GM12878 (cell line): ENCODE measurements at regions not wholly inside any gene's neighbourhood (a gene's known extent, or its start where the extent isn't known, plus 50 kb on each side); places are given as distances from the start of the nearest gene placed in this dataset.

ENCODE experiments used
- ATAC-seq: fragments of 200-7000 bp; cut with Tn5 transposase; 3 replicates; pipeline ENCODE4 v1.9.1; 2020; ENCODE audit warnings: mild to moderate bottlenecking, moderate library complexity
- BruUV-seq: library from RNA; stranded (reverse); fragments of 400-500 nt; replicated peaks from 2 replicates; lab custom pipeline; 2021; lab: Mats Ljungman, UMichigan
- CTCF ChIA-PET: fragments of 300-600 bp; sonication (Branson Sonifier 250); formaldehyde crosslinking; extraction: SDS; loops from one replicate; lab custom pipeline; 2021; ENCODE audit warnings: inconsistent platforms; lab: Yijun Ruan, JAX
- POLR2A ChIA-PET: fragments of 350-600 bp; formaldehyde crosslinking; extraction: SDS; loops from one replicate; lab custom pipeline; 2021; ENCODE audit warnings: inconsistent platforms; lab: Charles Lee
- RAD21 ChIA-PET: fragments of 300-600 bp; sonication (Branson Sonifier 250); formaldehyde crosslinking; loops from one replicate; lab custom pipeline; 2023; ENCODE audit warnings: antibody characterized with exemption; ENCODE audit not compliant: unreplicated experiment; lab: Charles Lee
- SMC1A ChIA-PET: fragments of 300-600 bp; sonication (Branson Sonifier 250); formaldehyde crosslinking; loops from one replicate; lab custom pipeline; 2023; ENCODE audit not compliant: unreplicated experiment, uncharacterized antibody; lab: Charles Lee
- DNase-seq: peaks from one replicate; pipeline ENCODE4 v3.0.0-alpha.2; 2011; ENCODE audit warnings: low read depth, low spot score
- FAIRE-seq: peaks from 3 replicates; lab custom pipeline; 2011; peaks lifted over from hg19 to GRCh38; lab: Jason Lieb, UNC
- H2AFZ ChIP-seq: 2 replicates; pipeline ENCODE4 v1.6.0; 2011; ENCODE audit warnings: low read depth, low read length, control low read depth; ENCODE audit not compliant: control insufficient read depth
- H3K27ac ChIP-seq: 2 replicates; pipeline ENCODE4 v1.5.1; 2011; ENCODE audit warnings: control low read depth; ENCODE audit not compliant: control insufficient read depth, insufficient read depth
- H3K27me3 ChIP-seq, 2 experiments: replicated peaks in 1 of 2; 2 replicates each; pipeline versions ENCODE4 v1.6.0 to v1.6.1; 2011; ENCODE audit warnings: low read length in 1 of 2; ENCODE audit not compliant: control insufficient read depth in 2 of 2, insufficient read depth in 2 of 2
- H3K36me3 ChIP-seq, 2 experiments: 2 replicates each; pipeline ENCODE4 v1.5.1; 2011; ENCODE audit warnings: low read length in 1 of 2; ENCODE audit not compliant: control insufficient read depth in 2 of 2, insufficient read depth in 2 of 2
- H3K4me1 ChIP-seq: 2 replicates; pipeline ENCODE4 v1.6.1; 2011; ENCODE audit warnings: mild to moderate bottlenecking, low read length, moderate library complexity, mixed read lengths; ENCODE audit not compliant: control insufficient read depth, insufficient read depth
- H3K4me2 ChIP-seq: 2 replicates; pipeline ENCODE4 v1.6.0; 2011; ENCODE audit warnings: control low read depth; ENCODE audit not compliant: control insufficient read depth, insufficient read depth
- H3K4me3 ChIP-seq: fragments of 200-600 bp; sonication (generic); 2 replicates; pipeline ENCODE4 v1.5.1; 2016
- H3K79me2 ChIP-seq: 2 replicates; pipeline ENCODE4 v1.6.0; 2011; ENCODE audit warnings: low read length; ENCODE audit not compliant: control insufficient read depth, insufficient read depth
- H3K9ac ChIP-seq: 2 replicates; pipeline ENCODE4 v1.8.0; 2011; ENCODE audit warnings: low read length, control low read depth, mixed read lengths; ENCODE audit not compliant: control insufficient read depth, insufficient read depth
- H3K9me3 ChIP-seq: replicated peaks from 3 replicates; pipeline ENCODE4 v1.5.1; 2011; ENCODE audit warnings: mild to moderate bottlenecking, low read length; ENCODE audit not compliant: control insufficient read depth, insufficient read depth
- H4K20me1 ChIP-seq: 2 replicates; pipeline ENCODE4 v1.6.0; 2011; ENCODE audit not compliant: control insufficient read depth, insufficient read depth
- BCL11A ChIP-seq: IDR thresholded peaks from 2 replicates; pipeline ENCODE4 v1.6.1; 2011; ENCODE audit warnings: low read depth, low read length
- CEBPB ChIP-seq, 2 experiments: fragments of 150-350 bp in 1 of 2; IDR thresholded peaks; 2 replicates each; pipeline ENCODE4 v1.6.1; 2012 to 2014; ENCODE audit warnings: low read depth in 2 of 2, low read length in 2 of 2, borderline replicate concordance in 1 of 2, inconsistent platforms in 1 of 2
- CREB1 ChIP-seq: IDR thresholded peaks from 2 replicates; pipeline ENCODE4 v1.6.1; 2012; ENCODE audit warnings: low read depth, mild to moderate bottlenecking, inconsistent platforms
- E2F4 ChIP-seq: IDR thresholded peaks from 2 replicates; pipeline ENCODE4 v1.6.1; 2012; ENCODE audit warnings: low read depth, low read length, improper control_type of control experiment
- IKZF1 ChIP-seq: fragments of 450-650 bp; conservative IDR thresholded peaks from 2 replicates; pipeline ENCODE4 v1.6.1; 2017; ENCODE audit warnings: antibody characterized with exemption, mild to moderate bottlenecking
- IKZF2 ChIP-seq, 2 experiments: fragments of 450-650 bp; IDR thresholded peaks; 2 replicates each; pipeline ENCODE4 v1.6.1; 2017; ENCODE audit warnings: mild to moderate bottlenecking in 2 of 2, moderate library complexity in 2 of 2
- IRF4 ChIP-seq: IDR thresholded peaks from 2 replicates; pipeline ENCODE4 v1.6.1; 2011; ENCODE audit warnings: low read depth, low read length
- KAT2A ChIP-seq: conservative IDR thresholded peaks from 2 replicates; pipeline ENCODE4 v1.6.1; 2011; ENCODE audit warnings: low read depth, low read length; ENCODE audit not compliant: control insufficient read depth
- NFIC ChIP-seq: IDR thresholded peaks from 2 replicates; pipeline ENCODE4 v1.6.1; 2012; ENCODE audit warnings: low read depth, mild to moderate bottlenecking, inconsistent platforms, low read length, moderate library complexity
- NFYA ChIP-seq: IDR thresholded peaks from 2 replicates; pipeline ENCODE4 v1.6.1; 2011; ENCODE audit warnings: low read depth, mild to moderate bottlenecking, low read length, improper control_type of control experiment, borderline replicate concordance
- NR2C2 ChIP-seq: IDR thresholded peaks from 2 replicates; pipeline ENCODE4 v1.6.1; 2011; ENCODE audit warnings: borderline replicate concordance, low read depth; ENCODE audit not compliant: control insufficient read depth, insufficient read length
- NRF1 ChIP-seq: conservative IDR thresholded peaks from 2 replicates; pipeline ENCODE4 v1.6.1; 2011; ENCODE audit warnings: mild to moderate bottlenecking, low read depth, low read length, improper control_type of control experiment
- RUNX3 ChIP-seq: IDR thresholded peaks from 2 replicates; pipeline ENCODE4 v1.6.1; 2012; ENCODE audit warnings: low read length, inconsistent platforms
- ZBED1 ChIP-seq: IDR thresholded peaks from 2 replicates; pipeline ENCODE4 v1.6.1; 2016; ENCODE audit warnings: borderline replicate concordance
- ZNF217 ChIP-seq: fragments of 450-650 bp; IDR thresholded peaks from 2 replicates; pipeline ENCODE4 v1.6.1; 2017; ENCODE audit warnings: antibody characterized with exemption, mild to moderate bottlenecking
- ZNF687 ChIP-seq: fragments of 450-650 bp; IDR thresholded peaks from 2 replicates; pipeline ENCODE4 v1.6.1; 2017; ENCODE audit warnings: mild to moderate bottlenecking, moderate library complexity
- WGBS: methylation state at CpG from one replicate; pipeline ENCODE4 v1.1.6; 2016; ENCODE audit warnings: low lambda C conversion rate; ENCODE audit not compliant: insufficient replicate concordance, insufficient coverage; ENCODE audit errors: missing lambda C conversion rate; 5-methylcytosine and 5-hydroxymethylcytosine counted together
- in situ Hi-C: fragments of 300-500 bp; cut with MboI; formaldehyde crosslinking; loops from 9 replicates; pipeline ENCODE4 v1.14.3; 2018; ENCODE audit warnings: mixed read lengths
- intact Hi-C: fragments of 100-400 bp; cut with micrococcal nuclease; formaldehyde crosslinking; loops from one replicate; pipeline ENCODE4 v1.14.2; 2022; ENCODE audit not compliant: unreplicated experiment

GRCh38 chr10:118958984-118959925, 70.3 kb upstream of the NANOS1 start:
- no TSS peak for BruUV-seq
- SMC1A ChIA-PET, result interaction anchor here (0.6 to 1.7 kb wide), 2 partner anchors 73 to 205 kb away, joined by 3 read pairs; no protein-coding TSS in a partner anchor
- no peak for TF ChIP-seq IRF4
- no peak for TF ChIP-seq NFYA
- no peak for TF ChIP-seq ZNF687
- TF ChIP-seq CEBPB (IDR thresholded peaks at IDR 0.05; ENCODE audit: borderline replicate concordance in 1 of 2, low read depth in 2 of 2, low read length in 2 of 2), result no peak
- no peak for TF ChIP-seq ZBED1
- TF ChIP-seq RUNX3, result no peak
- TF ChIP-seq CREB1, result no peak
- TF ChIP-seq KAT2A, result no peak
- TF ChIP-seq NR2C2, result no peak
- TF ChIP-seq E2F4, result no peak
- no peak for TF ChIP-seq IKZF2 (IDR thresholded peaks at IDR 0.05)
- TF ChIP-seq NRF1, result no peak
- TF ChIP-seq IKZF1, result no peak
- TF ChIP-seq NFIC, result no peak
- TF ChIP-seq BCL11A, result no peak
- TF ChIP-seq ZNF217, result no peak

More at GRCh38 chr10:118958984-118959925, 70.3 kb upstream of the NANOS1 start:
- Histone ChIP-seq H3K4me3 (no peak overlapping the region), H3K4me2 (no peak overlapping the region), H4K20me1 (no peaks in the 10 kb centered on the region), H3K27me3 (peaks cover 0 to 2% of the 10 kb centered on the region in 2 experiments; a peak in 1 of 4 replicates), H3K27ac (no peak overlapping the region), H3K9ac (no peak overlapping the region), H3K79me2 (no peaks in the 10 kb centered on the region), H3K36me3 (no peaks in the 10 kb centered on the region), H3K4me1 (no peaks in the 10 kb centered on the region), H3K9me3 (no peaks in the 10 kb centered on the region; the same call in 2 of the 3 replicates), H2AFZ (no peak overlapping the region)
- DNase-seq (no peak), FAIRE-seq (no peak), ATAC-seq (no peak)
- 36% methylated on average over 10 of the region's 10 CpGs for WGBS
- intact Hi-C loops (no loop called here), in situ Hi-C loops (no loop called here)
- POLR2A ChIA-PET, result no interaction called here
- CTCF ChIA-PET, result interaction anchor here (1.0 kb wide), 1 partner anchor 12 kb away, joined by 4 read pairs; no protein-coding TSS in a partner anchor
- RAD21 ChIA-PET, result interaction anchor here (1.1 kb wide), 1 partner anchor 12 kb away, joined by 4 read pairs; no protein-coding TSS in a partner anchor
